Stimulated activated CD4-positive, alpha-beta T cell treated with anti-CD3 and anti-CD28 coated beads, Interleukin-12 subunit alpha, Interleukin-12 subunit beta, amount 100 ng/mL, for 48 hours (primary cell): ENCODE measurements at regions not wholly inside any gene's neighbourhood (a gene's known extent, or its start where the extent isn't known, plus 50 kb on each side); places are given as distances from the start of the nearest gene placed in this dataset.

ENCODE experiments used
- DNase-seq, 3 donors: peaks; one replicate each; pipeline ENCODE4 v3.0.0-alpha.2; 2020; ENCODE audit warnings: low read depth in 2 of 3, low spot score in 1 of 3

GRCh38 chr9:81207651-81208050, 481.7 kb downstream of the TLE1 start:
- no peak for DNase-seq

DNA sequence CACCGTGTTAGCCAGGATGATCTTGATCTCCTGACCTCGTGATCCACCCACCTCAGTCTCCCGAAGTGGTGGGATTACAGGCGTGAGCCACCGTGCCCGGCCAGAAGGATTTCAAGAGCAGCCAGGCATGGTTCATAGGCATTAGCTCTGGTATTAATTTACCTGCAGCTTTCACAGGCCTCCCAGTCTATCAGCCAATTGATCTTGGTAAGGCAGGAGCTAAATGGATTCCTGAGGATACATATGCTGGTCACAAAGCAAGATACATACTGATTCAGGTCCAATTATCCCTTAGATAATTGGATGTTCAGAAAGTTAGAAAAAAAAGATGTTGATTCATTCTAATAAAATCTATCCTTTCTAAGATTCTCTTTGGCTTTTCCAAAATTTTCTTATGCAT, 487.1 kb downstream of the TLE1 start:
- no peak for DNase-seq

DNA sequence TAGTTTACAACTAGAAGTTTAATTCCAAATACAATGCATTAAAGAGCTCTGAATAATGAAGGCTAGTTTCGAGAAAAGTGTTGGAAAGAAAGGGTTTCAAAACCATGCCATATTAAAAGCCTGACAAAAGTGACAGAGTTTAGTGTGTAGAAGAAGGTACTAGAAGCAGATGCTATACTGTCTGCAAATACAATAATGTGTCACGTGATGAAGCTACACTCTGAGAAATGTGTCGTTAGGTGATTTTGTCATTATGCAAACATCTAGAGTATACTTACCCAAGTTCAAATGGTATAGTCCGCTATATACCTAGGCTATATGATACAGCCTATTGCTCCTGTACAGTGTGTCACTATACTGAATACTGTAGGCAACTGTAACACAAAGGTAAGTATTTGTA, 494.1 kb downstream of the TLE1 start:
- no peak for DNase-seq

GRCh38 chr9:81193362-81194339, 495.7 kb downstream of the TLE1 start:
- no peak for DNase-seq

DNA sequence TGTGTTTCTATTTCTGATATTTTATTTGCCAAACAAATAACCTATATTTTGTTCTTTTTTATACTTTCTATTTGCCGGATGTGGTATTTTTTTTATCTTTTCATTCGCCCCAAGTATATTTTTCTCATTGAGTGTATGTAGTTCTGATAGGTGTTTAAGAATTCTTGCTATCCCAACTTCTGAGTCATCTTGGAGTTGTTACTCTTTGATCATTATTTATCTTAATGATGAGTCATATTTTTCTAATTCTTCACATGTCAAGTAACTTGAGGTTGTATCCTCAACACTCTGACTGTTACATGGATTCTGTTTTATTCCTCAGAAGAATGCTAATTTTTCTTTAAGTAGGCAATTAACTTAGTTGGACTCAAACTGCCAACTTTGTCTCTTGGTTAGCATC, 498.1 kb downstream of the TLE1 start:
- DNase-seq: no peak

DNA sequence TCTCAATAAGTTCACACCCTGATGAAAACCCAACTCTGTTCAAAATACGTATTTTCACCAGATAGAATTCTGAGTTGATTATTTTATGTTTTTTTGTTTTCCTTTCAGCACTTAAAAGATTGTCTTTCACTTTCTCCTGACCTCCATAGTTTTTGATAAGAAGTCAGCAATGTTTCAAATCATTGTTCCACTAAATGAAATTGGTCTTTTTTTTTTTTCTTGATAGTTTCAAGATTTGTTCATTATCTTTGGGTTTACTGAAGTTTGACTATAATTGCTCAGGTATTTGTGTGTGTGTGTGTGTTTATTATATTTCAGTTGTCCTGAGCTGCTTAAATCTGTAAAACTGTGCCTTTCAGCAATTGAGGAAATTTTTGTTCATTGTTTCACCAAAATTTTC, 498.7 kb downstream of the TLE1 start:
- DNase-seq: no peak

GRCh38 chr9:81183761-81184160, 505.6 kb downstream of the TLE1 start:
- DNase-seq: no peak

DNA sequence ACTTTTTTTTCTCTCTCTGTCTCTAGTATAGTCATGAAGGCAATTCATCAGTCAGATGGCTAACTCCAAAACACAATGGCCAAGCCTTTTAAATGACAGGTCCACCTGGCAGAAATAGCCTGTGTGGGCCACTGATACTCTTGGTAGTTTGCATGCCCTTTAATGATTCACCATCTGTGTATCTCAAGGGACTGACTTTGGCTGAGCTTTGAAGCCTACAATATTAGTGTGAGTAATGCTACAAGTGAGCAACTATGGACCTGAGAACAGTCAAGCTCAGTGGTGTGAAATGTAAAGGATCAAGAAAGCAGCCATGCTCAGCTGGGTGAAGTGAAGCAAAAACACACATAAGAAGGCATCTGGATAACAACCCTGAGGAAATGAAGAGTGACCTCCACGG, 506.9 kb downstream of the TLE1 start:
- DNase-seq: no peak

DNA sequence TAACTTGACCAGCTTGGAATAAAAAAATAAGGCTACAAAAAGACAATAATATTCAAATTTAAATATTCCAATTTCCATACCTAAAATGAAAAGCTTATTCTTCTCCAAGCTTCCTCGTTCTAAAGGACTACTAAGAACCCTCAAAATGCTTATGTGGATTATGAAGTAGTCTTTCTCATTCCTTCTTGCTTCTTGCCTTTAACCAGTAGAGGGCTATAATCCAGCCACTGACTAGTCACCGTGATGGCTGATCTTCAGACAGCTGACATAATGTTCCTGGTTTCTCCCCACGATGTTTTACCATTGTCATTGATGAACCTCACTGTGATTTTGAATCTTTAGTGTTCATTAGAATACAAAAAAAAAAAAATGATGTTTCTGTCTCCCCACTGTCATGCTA, 515.3 kb downstream of the TLE1 start:
- no peak for DNase-seq

GRCh38 chr9:81171689-81172088, 517.7 kb downstream of the TLE1 start:
- no peak for DNase-seq

GRCh38 chr9:81162361-81162760, 527.0 kb downstream of the TLE1 start:
- no peak for DNase-seq

DNA sequence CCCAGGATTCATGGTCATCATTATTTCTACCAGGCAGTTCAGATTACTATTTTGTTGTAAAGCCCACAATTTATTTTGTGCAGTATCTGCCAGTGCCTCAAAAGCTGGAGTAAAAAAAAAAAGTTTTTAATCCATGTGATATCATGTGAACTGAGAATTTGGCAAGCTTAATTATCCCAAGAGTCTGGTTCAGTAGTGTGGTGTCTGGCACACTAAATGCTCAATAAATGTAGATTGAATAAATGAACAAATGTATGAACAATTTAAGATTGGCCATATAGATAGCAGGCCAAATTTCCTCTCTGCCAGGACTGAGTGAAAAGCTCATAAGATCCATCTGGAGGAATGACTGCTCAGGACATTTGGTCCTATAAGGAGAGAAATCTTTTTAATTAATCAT, 533.0 kb downstream of the TLE1 start:
- no peak for DNase-seq

DNA sequence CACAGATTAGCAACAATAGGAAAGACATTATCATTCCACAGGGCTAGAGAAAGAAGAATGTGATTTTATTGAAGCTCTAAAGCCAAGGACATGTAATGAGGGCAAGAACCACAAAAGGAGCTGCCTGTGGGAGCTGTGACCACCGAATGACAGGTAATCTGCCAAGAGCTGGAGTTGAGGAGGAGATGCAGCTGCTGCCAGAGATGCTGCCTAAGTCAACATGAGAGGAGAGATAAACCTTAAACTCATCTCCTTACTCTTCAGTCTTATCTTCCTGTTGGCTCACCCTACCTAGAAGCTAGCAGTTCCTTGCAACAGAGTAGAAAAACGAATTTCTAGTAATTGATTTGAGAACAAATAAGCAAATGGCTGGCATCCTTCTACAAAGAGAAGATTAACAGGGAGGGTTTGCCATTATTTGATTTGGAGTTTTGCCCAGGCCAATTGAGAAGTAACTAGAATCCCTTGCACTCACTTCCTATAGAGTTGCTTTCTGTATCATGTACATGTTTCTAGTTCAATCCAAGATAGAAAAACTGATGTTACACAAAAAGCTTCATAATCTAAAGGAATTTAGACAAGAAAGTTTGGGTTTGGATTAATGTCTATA, 539.2 kb downstream of the TLE1 start:
- no peak for DNase-seq

DNA sequence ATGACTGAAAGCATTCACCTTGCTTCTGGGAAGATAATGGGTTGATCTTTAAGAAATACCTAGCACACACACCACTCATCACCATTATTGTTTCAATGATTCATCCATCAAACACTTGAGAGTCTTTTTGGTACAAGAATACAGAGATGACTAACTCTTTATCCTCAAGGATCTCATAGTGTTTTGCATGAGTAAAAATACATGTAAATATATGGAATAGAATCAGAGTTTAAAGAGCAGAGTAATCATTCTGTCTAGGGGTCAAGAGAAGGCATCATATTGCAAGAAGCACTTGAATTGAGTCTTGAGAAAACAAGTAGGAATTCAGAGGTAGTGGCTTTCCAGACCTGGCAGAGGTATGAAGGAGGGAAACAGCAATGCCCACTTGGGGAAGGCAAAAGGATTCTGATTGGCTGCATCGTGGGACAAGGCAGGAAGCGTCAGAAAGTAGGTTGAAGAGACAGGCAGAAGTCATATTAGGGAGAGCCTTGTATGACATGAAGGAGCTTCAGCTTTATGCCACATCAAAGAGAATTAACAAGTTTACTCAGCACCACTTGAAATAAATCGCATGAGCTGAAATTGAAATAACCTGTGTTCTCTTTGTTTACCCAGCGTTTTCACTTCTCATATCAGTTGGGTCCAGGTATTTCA, 542.5 kb downstream of the TLE1 start:
- no peak for DNase-seq

GRCh38 chr9:81146241-81146640, 543.1 kb downstream of the TLE1 start:
- DNase-seq: no peak

- no peak for DNase-seq
Measured at GRCh38 chr9:81145331-81145963, 543.9 kb downstream of the TLE1 start.

DNA sequence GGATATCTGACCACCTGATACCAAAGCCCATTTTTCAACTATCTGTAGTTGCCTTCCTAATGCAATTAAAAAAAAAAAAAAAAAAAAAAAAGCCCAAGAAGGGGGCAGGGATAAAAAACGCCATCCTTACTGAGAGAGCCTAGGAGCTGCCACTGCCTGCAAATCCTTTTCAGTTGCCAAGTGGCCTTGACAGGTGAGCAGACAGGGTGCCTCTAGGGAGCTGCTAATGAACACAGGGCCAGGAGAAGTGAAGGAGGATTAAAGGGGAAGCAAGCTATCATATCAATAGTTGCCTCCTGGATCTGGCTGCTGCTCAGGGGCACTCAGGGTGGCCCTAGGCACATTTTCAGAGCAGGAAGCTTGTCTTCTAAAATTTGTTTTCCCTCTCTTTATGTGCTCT, 547.4 kb downstream of the TLE1 start:
- DNase-seq: no peak

DNA sequence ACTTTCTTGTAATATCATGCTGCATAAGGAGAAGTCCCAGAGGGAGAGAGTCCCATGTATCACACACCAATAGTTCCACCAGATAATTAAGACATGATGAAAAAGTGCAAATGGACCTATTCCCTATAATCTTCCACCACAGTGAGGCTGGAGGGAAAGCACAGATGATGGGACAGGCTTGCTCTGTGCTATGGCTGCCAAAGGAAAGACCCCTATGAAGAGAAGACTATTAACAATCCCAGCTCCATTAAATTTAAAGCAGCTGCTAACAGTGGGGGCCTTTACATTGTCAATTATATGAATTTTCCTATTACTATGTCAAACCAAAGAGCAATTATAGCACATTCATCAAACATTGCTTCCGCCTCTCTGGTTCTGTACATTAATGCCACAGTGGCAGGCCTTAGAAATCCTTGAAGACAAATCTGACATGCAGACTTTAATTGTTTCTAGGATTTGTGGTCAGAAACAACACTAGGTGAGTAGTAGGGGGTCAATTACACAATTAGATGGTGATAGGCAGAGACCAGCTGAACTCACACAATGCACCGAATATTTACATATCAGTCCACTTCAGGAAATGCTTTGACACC, 551.3 kb downstream of the TLE1 start:
- DNase-seq: no peak

DNA sequence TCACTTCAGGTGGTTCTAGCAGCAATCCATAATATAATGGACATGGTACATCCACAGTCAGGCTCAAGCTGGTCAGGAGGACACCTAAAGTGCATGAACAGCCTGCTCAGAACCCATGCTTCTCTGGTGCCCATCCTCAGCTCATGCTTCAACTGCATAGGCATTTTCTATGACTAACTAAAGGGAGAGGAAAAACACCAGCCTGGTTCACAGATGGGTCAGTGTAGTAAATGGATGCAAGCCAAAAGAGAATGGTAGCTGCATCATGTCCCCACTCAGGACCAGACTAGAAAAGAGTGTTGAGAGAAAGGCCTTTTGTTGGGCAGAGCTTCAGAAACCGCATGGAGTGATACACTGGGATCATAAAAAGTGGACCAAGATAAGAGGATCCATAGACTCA, 556.6 kb downstream of the TLE1 start:
- DNase-seq: no peak

GRCh38 chr9:81132318-81132717, 557.0 kb downstream of the TLE1 start:
- no peak for DNase-seq

- no peak for DNase-seq
Measured at GRCh38 chr9:81128701-81129100, 560.6 kb downstream of the TLE1 start.
